ENCODE measurements at regions not wholly inside any gene's neighbourhood (a gene's known extent, or its start where the extent isn't known, plus 50 kb on each side); places are given as distances from the start of the nearest gene placed in this dataset.

DNA sequence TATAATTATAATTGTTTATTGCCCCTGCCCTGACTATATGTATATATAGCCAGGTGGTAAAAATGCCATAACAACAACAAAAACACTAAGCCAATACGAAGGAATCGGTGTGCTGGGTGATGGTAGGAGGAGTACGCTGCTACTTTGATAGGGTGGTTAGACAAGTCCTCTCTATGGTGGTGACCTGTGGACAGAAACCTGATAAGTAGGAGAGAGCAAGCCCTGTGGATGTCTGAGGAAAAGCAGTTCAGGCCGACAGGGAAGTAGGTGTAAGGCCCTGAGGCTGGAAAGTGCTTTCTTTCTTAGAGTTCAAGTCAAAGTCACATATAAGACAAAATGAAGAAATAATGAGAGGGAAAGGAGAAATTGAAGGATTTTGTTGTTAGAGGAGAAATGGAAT, 823.8 kb upstream of the CELF2 start:
- no peaks in the 10 kb centered on the region for H3K79me1 ChIP-seq (ENCODE audit: low read depth, low read length)
- H3K4ac ChIP-seq (ENCODE audit: low read length), result no peak overlapping the region
- no peak overlapping the region for H2BK120ac ChIP-seq (ENCODE audit: low read depth, low read length)
- no peak overlapping the region for H3K4me2 ChIP-seq (ENCODE audit: insufficient read depth, low read length, poor library complexity, severe bottlenecking)
- H3K4me3 ChIP-seq (ENCODE audit: low read length in 2 of 2), result no peak overlapping the region
- no peak overlapping the region for H4K91ac ChIP-seq (ENCODE audit: low read depth, low read length, poor library complexity)
- H2AK5ac ChIP-seq (ENCODE audit: low read depth, low read length), result no peak overlapping the region
- no peaks in the 10 kb centered on the region for H3K4me1 ChIP-seq (ENCODE audit: control insufficient read depth in 2 of 2, insufficient read depth in 1 of 2, low read depth in 1 of 2, low read length in 2 of 2)
- H3K18ac ChIP-seq (ENCODE audit: low read length), result no peak overlapping the region
- no peak for DNase-seq (ENCODE audit: low spot score)
- no peak overlapping the region for H2BK5ac ChIP-seq (ENCODE audit: low read length)
- WGBS, 2 donors (ENCODE audit: extremely low coverage in 2 of 2, insufficient read length in 2 of 2, insufficient replicate concordance in 1 of 2), result no CpG with 5 or more reads among the region's 4 CpGs
- H3K14ac ChIP-seq (ENCODE audit: low read length), result no peak overlapping the region
- no peak overlapping the region for H2AFZ ChIP-seq (ENCODE audit: low read length)
- H2BK15ac ChIP-seq (ENCODE audit: low read length), result no peak overlapping the region
- H3K9me3 ChIP-seq (replicated peaks in 1 of 2; ENCODE audit: control insufficient read depth in 2 of 2, insufficient read depth in 1 of 2, low read depth in 1 of 2, low read length in 2 of 2), result no peaks in the 10 kb centered on the region
- H3K27ac ChIP-seq (replicated peaks; ENCODE audit: low read length), result no peak overlapping the region
- H3K23ac ChIP-seq (ENCODE audit: low read depth, low read length, poor library complexity), result no peak overlapping the region
- no peak overlapping the region for H4K8ac ChIP-seq (ENCODE audit: low read depth, low read length)
- no peak overlapping the region for H2BK12ac ChIP-seq (ENCODE audit: low read length)
- H3K36me3 ChIP-seq (replicated peaks in 1 of 2; ENCODE audit: control insufficient read depth in 2 of 2, insufficient read depth in 2 of 2, low read length in 2 of 2), result no peaks in the 10 kb centered on the region
- H3K9ac ChIP-seq (ENCODE audit: low read depth, low read length, poor library complexity), result no peak overlapping the region
- H3K27me3 ChIP-seq (ENCODE audit: control insufficient read depth in 3 of 3, insufficient read depth in 3 of 3, low read depth in 1 of 3, low read length in 3 of 3), result no peaks in the 10 kb centered on the region

- H2BK12ac ChIP-seq (ENCODE audit: low read length), result no peak overlapping the region
- no peak overlapping the region for H3K4me2 ChIP-seq (ENCODE audit: insufficient read depth, low read length, poor library complexity, severe bottlenecking)
- no peak overlapping the region for H3K4me3 ChIP-seq (ENCODE audit: low read length in 2 of 2)
- H3K36me3 ChIP-seq (replicated peaks in 1 of 2; ENCODE audit: control insufficient read depth in 2 of 2, insufficient read depth in 2 of 2, low read length in 2 of 2), result no peaks in the 10 kb centered on the region
- no peak overlapping the region for H3K4ac ChIP-seq (ENCODE audit: low read length)
- no peak overlapping the region for H2BK5ac ChIP-seq (ENCODE audit: low read length)
- no peak overlapping the region for H2BK120ac ChIP-seq (ENCODE audit: low read depth, low read length)
- H3K9me3 ChIP-seq (replicated peaks in 1 of 2; ENCODE audit: control insufficient read depth in 2 of 2, insufficient read depth in 1 of 2, low read depth in 1 of 2, low read length in 2 of 2), result no peaks in the 10 kb centered on the region
- no peak overlapping the region for H3K27ac ChIP-seq (replicated peaks; ENCODE audit: low read length)
- H4K8ac ChIP-seq (ENCODE audit: low read depth, low read length), result no peak overlapping the region
- no peak overlapping the region for H2BK15ac ChIP-seq (ENCODE audit: low read length)
- H2AFZ ChIP-seq (ENCODE audit: low read length), result no peak overlapping the region
- H3K14ac ChIP-seq (ENCODE audit: low read length), result no peak overlapping the region
- H4K91ac ChIP-seq (ENCODE audit: low read depth, low read length, poor library complexity), result no peak overlapping the region
- H3K18ac ChIP-seq (ENCODE audit: low read length), result no peak overlapping the region
- no peak overlapping the region for H3K9ac ChIP-seq (ENCODE audit: low read depth, low read length, poor library complexity)
- DNase-seq (ENCODE audit: low spot score), result no peak
- no peaks in the 10 kb centered on the region for H3K4me1 ChIP-seq (ENCODE audit: control insufficient read depth in 2 of 2, insufficient read depth in 1 of 2, low read depth in 1 of 2, low read length in 2 of 2)
- WGBS, 2 donors (ENCODE audit: extremely low coverage in 2 of 2, insufficient read length in 2 of 2, insufficient replicate concordance in 1 of 2), result no CpG with 5 or more reads among the region's 5 CpGs
- H2AK5ac ChIP-seq (ENCODE audit: low read depth, low read length), result no peak overlapping the region
- H3K23ac ChIP-seq (ENCODE audit: low read depth, low read length, poor library complexity), result no peak overlapping the region
- H3K27me3 ChIP-seq (ENCODE audit: control insufficient read depth in 3 of 3, insufficient read depth in 3 of 3, low read depth in 1 of 3, low read length in 3 of 3), result no peaks in the 10 kb centered on the region
- no peaks in the 10 kb centered on the region for H3K79me1 ChIP-seq (ENCODE audit: low read depth, low read length)
Observed at GRCh38 chr10:10196701-10197100, 821.0 kb upstream of the CELF2 start.

GRCh38 chr10:10197423-10197822, 820.2 kb upstream of the CELF2 start:
- no peak overlapping the region for H3K4me2 ChIP-seq (ENCODE audit: insufficient read depth, low read length, poor library complexity, severe bottlenecking)
- H3K4ac ChIP-seq (ENCODE audit: low read length), result no peak overlapping the region
- no peak overlapping the region for H4K91ac ChIP-seq (ENCODE audit: low read depth, low read length, poor library complexity)
- H3K4me1 ChIP-seq (ENCODE audit: control insufficient read depth in 2 of 2, insufficient read depth in 1 of 2, low read depth in 1 of 2, low read length in 2 of 2), result no peaks in the 10 kb centered on the region
- no peak overlapping the region for H2BK15ac ChIP-seq (ENCODE audit: low read length)
- H3K79me1 ChIP-seq (ENCODE audit: low read depth, low read length), result no peaks in the 10 kb centered on the region
- no peaks in the 10 kb centered on the region for H3K27me3 ChIP-seq (ENCODE audit: control insufficient read depth in 3 of 3, insufficient read depth in 3 of 3, low read depth in 1 of 3, low read length in 3 of 3)
- no peak overlapping the region for H2AK5ac ChIP-seq (ENCODE audit: low read depth, low read length)
- no peak overlapping the region for H2BK120ac ChIP-seq (ENCODE audit: low read depth, low read length)
- no peaks in the 10 kb centered on the region for H3K9me3 ChIP-seq (replicated peaks in 1 of 2; ENCODE audit: control insufficient read depth in 2 of 2, insufficient read depth in 1 of 2, low read depth in 1 of 2, low read length in 2 of 2)
- DNase-seq (ENCODE audit: low spot score), result no peak
- H3K9ac ChIP-seq (ENCODE audit: low read depth, low read length, poor library complexity), result no peak overlapping the region
- no peak overlapping the region for H2BK12ac ChIP-seq (ENCODE audit: low read length)
- H2AFZ ChIP-seq (ENCODE audit: low read length), result no peak overlapping the region
- H4K8ac ChIP-seq (ENCODE audit: low read depth, low read length), result no peak overlapping the region
- H3K14ac ChIP-seq (ENCODE audit: low read length), result no peak overlapping the region
- no peak overlapping the region for H2BK5ac ChIP-seq (ENCODE audit: low read length)
- H3K4me3 ChIP-seq (ENCODE audit: low read length in 2 of 2), result no peak overlapping the region
- no peak overlapping the region for H3K27ac ChIP-seq (replicated peaks; ENCODE audit: low read length)
- H3K18ac ChIP-seq (ENCODE audit: low read length), result no peak overlapping the region
- no CpG with 5 or more reads among the region's 4 CpGs for WGBS, 2 donors (ENCODE audit: extremely low coverage in 2 of 2, insufficient read length in 2 of 2, insufficient replicate concordance in 1 of 2)
- H3K36me3 ChIP-seq (replicated peaks in 1 of 2; ENCODE audit: control insufficient read depth in 2 of 2, insufficient read depth in 2 of 2, low read length in 2 of 2), result no peaks in the 10 kb centered on the region
- H3K23ac ChIP-seq (ENCODE audit: low read depth, low read length, poor library complexity), result no peak overlapping the region

- Histone ChIP-seq H3K4ac (ENCODE audit: low read length) (no peak overlapping the region), H4K8ac (ENCODE audit: low read depth, low read length) (no peak overlapping the region), H2BK5ac (ENCODE audit: low read length) (no peak overlapping the region), H3K79me1 (ENCODE audit: low read depth, low read length) (no peaks in the 10 kb centered on the region), H2BK120ac (ENCODE audit: low read depth, low read length) (no peak overlapping the region), H3K27me3 (ENCODE audit: control insufficient read depth in 3 of 3, insufficient read depth in 3 of 3, low read depth in 1 of 3, low read length in 3 of 3) (no peaks in the 10 kb centered on the region), H2AK5ac (ENCODE audit: low read depth, low read length) (no peak overlapping the region), H3K4me3 (ENCODE audit: low read length in 2 of 2) (no peak overlapping the region), H2BK12ac (ENCODE audit: low read length) (no peak overlapping the region), H4K91ac (ENCODE audit: low read depth, low read length, poor library complexity) (no peak overlapping the region), H3K4me1 (ENCODE audit: control insufficient read depth in 2 of 2, insufficient read depth in 1 of 2, low read depth in 1 of 2, low read length in 2 of 2) (no peaks in the 10 kb centered on the region), H3K9ac (ENCODE audit: low read depth, low read length, poor library complexity) (no peak overlapping the region), H3K27ac (replicated peaks; ENCODE audit: low read length) (no peak overlapping the region), H3K14ac (ENCODE audit: low read length) (no peak overlapping the region), H2BK15ac (ENCODE audit: low read length) (no peak overlapping the region), H3K23ac (ENCODE audit: low read depth, low read length, poor library complexity) (no peak overlapping the region), H3K4me2 (ENCODE audit: insufficient read depth, low read length, poor library complexity, severe bottlenecking) (no peak overlapping the region), H3K18ac (ENCODE audit: low read length) (no peak overlapping the region), H3K36me3 (replicated peaks in 1 of 2; ENCODE audit: control insufficient read depth in 2 of 2, insufficient read depth in 2 of 2, low read length in 2 of 2) (no peaks in the 10 kb centered on the region), H3K9me3 (replicated peaks in 1 of 2; ENCODE audit: control insufficient read depth in 2 of 2, insufficient read depth in 1 of 2, low read depth in 1 of 2, low read length in 2 of 2) (no peaks in the 10 kb centered on the region), H2AFZ (ENCODE audit: low read length) (no peak overlapping the region)
- DNase-seq (ENCODE audit: low spot score), result no peak
- WGBS, 2 donors (ENCODE audit: extremely low coverage in 2 of 2, insufficient read length in 2 of 2, insufficient replicate concordance in 1 of 2), result no CpG with 5 or more reads among the region's 6 CpGs
Observed at GRCh38 chr10:10198363-10198762, 819.3 kb upstream of the CELF2 start.

Data from neuronal stem cell (in vitro differentiated cells).